NCI-H82 treated with DMSO at 0.1 percent for 48 hours (cell line): ENCODE measurements at regions not wholly inside any gene's neighbourhood (a gene's known extent, or its start where the extent isn't known, plus 50 kb on each side); places are given as distances from the start of the nearest gene placed in this dataset.

Source experiments
- DNase-seq: peaks from one replicate; lab custom pipeline; 2025; ENCODE audit not compliant: unreplicated experiment; lab: John Stamatoyannopoulos, UW

GRCh38 chr1:198861636-198862035 lies 222.8 kb downstream of the PTPRC start:
- DNase-seq = no peak

GRCh38 chr1:198864695-198865094 lies 225.9 kb downstream of the PTPRC start:
- DNase-seq = no peak

GRCh38 chr1:198865319-198865718 lies 226.5 kb downstream of the PTPRC start:
- no peak for DNase-seq

GRCh38 chr1:198867182-198867581 lies 228.3 kb downstream of the PTPRC start:
- DNase-seq = no peak

- DNase-seq = no peak
Observed at GRCh38 chr1:198873696-198874230, 234.9 kb downstream of the PTPRC start.

GRCh38 chr1:198876371-198876871 lies 237.6 kb downstream of the PTPRC start:
- DNase-seq = no peak

- no peak for DNase-seq
Observed at GRCh38 chr1:198878566-198878965, 239.7 kb downstream of the PTPRC start.

GRCh38 chr1:198879711-198880306 lies 241.0 kb downstream of the PTPRC start:
- DNase-seq = no peak

GRCh38 chr1:198880397-198880796 lies 241.6 kb downstream of the PTPRC start:
- DNase-seq = no peak

- DNase-seq = no peak
Observed at GRCh38 chr1:198880818-198881597, 242.2 kb downstream of the PTPRC start.

GRCh38 chr1:198883184-198883583 lies 244.3 kb downstream of the PTPRC start:
- DNase-seq = no peak

GRCh38 chr1:198887866-198888265 lies 249.0 kb downstream of the PTPRC start:
- DNase-seq = no peak

- DNase-seq = no peak
Observed at GRCh38 chr1:198888379-198888943, 249.6 kb downstream of the PTPRC start.

GRCh38 chr1:198889101-198889500 lies 250.3 kb downstream of the PTPRC start:
- DNase-seq = no peak

GRCh38 chr1:198889749-198890148 lies 250.9 kb downstream of the PTPRC start:
- DNase-seq = no peak

GRCh38 chr1:198890214-198890930 lies 251.5 kb downstream of the PTPRC start:
- DNase-seq = no peak

- DNase-seq = no peak
Observed at GRCh38 chr1:198892065-198892464, 253.2 kb downstream of the PTPRC start.

GRCh38 chr1:198893141-198893540 lies 254.3 kb downstream of the PTPRC start:
- no peak for DNase-seq

- DNase-seq = no peak
Observed at GRCh38 chr1:198893763-198894444, 255.1 kb downstream of the PTPRC start.

GRCh38 chr1:198901266-198901665 lies 262.4 kb downstream of the PTPRC start:
- DNase-seq = no peak

- no peak for DNase-seq
Observed at GRCh38 chr1:198902655-198903054, 263.8 kb downstream of the PTPRC start.
